ENCODE measurements at regions not wholly inside any gene's neighbourhood (a gene's known extent, or its start where the extent isn't known, plus 50 kb on each side); places are given as distances from the start of the nearest gene placed in this dataset.

DNA sequence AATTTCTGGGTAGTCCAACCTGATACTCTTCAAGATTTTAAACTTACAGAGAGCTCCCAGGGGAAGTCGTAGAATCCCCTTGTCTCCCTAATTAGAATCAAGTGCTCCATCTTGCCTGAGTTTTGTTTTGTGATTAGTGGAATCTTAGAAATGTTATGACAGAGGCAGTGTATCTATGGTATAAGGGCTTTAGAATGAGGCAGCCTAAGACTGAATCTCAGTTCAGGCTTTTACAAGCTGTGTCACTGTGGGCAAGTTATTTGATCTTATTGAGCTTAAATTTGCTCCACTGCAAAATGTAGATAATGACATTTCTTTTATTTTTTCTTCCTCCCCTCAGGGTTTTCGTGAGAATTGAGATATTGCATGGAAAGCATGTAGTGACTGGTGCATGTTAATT lies 215.5 kb downstream of the POSTN start:
- TF ChIP-seq, protein P1, sequence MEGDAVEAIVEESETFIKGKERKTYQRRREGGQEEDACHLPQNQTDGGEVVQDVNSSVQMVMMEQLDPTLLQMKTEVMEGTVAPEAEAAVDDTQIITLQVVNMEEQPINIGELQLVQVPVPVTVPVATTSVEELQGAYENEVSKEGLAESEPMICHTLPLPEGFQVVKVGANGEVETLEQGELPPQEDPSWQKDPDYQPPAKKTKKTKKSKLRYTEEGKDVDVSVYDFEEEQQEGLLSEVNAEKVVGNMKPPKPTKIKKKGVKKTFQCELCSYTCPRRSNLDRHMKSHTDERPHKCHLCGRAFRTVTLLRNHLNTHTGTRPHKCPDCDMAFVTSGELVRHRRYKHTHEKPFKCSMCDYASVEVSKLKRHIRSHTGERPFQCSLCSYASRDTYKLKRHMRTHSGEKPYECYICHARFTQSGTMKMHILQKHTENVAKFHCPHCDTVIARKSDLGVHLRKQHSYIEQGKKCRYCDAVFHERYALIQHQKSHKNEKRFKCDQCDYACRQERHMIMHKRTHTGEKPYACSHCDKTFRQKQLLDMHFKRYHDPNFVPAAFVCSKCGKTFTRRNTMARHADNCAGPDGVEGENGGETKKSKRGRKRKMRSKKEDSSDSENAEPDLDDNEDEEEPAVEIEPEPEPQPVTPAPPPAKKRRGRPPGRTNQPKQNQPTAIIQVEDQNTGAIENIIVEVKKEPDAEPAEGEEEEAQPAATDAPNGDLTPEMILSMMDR (conservative IDR thresholded peaks at IDR 0.05; ENCODE audit: low read depth, low read length): no peak
- TF ChIP-seq EZH2 (IDR thresholded peaks at IDR 0.05; ENCODE audit: low read length, unreplicated experiment): no peak
